Gastroesophageal sphincter (tissue), 4 donors: ENCODE measurements at regions not wholly inside any gene's neighbourhood (a gene's known extent, or its start where the extent isn't known, plus 50 kb on each side); places are given as distances from the start of the nearest gene placed in this dataset.
"Not testable (repeated sequence)": the region's sequence is repeated elsewhere in the genome, so short reads cannot be mapped to it uniquely, and the experiment has no call there.

Experiments
- ATAC-seq: fragments of 150-250 bp; one replicate; pipeline ENCODE4 v1.9.1; 2016; ENCODE audit warnings: mild to moderate bottlenecking, moderate library complexity
- H3K27ac ChIP-seq, 4 donors: fragments of 200-600 bp; sonication (generic) in 3 of 4; 1 replicate in 3 of 4; 2 replicates in 1 of 4; pipeline ENCODE4 v1.5.1; 2016 to 2019
- H3K27me3 ChIP-seq: fragments of 200-600 bp; sonication (generic); one replicate; pipeline ENCODE4 v1.5.1; 2019
- H3K36me3 ChIP-seq, 2 donors: fragments of 200-600 bp; sonication (generic); one replicate each; pipeline ENCODE4 v1.5.1; 2019; ENCODE audit warnings: control low read depth in 1 of 2
- H3K4me1 ChIP-seq, 3 donors: fragments of 200-600 bp; sonication (generic); 1 replicate in 2 of 3; 2 replicates in 1 of 3; pipeline ENCODE4 v1.5.1; 2016 to 2019; ENCODE audit warnings: control low read depth in 2 of 3
- H3K4me3 ChIP-seq, 2 donors: fragments of 200-600 bp; sonication (generic); one replicate each; pipeline ENCODE4 v1.5.1; 2019; ENCODE audit warnings: mild to moderate bottlenecking in 1 of 2, moderate library complexity in 1 of 2
- H3K9me3 ChIP-seq, 3 donors: fragments of 200-600 bp; sonication (generic); one replicate each; pipeline ENCODE4 v1.5.1; 2017 to 2019; ENCODE audit warnings: control low read depth in 2 of 3
- CTCF ChIP-seq, 4 experiments: fragments of 200-600 bp in 2 of 4; fragments of 450-650 bp in 2 of 4; sonication (generic) in 1 of 4; IDR thresholded peaks; one replicate each; pipeline ENCODE4 v1.5.1; 2017 to 2019; ENCODE audit warnings: antibody characterized with exemption in 4 of 4, mild to moderate bottlenecking in 2 of 4, moderate library complexity in 2 of 4
- EP300 ChIP-seq: sonication (generic); formaldehyde crosslinking; IDR thresholded peaks from one replicate; pipeline ENCODE4 v1.6.1; 2017; ENCODE audit warnings: antibody characterized with exemption, mild to moderate bottlenecking
- POLR2A ChIP-seq, 2 donors: fragments of 450-650 bp; IDR thresholded peaks; one replicate each; pipeline ENCODE4 v1.6.1; 2017; ENCODE audit warnings: antibody characterized with exemption in 2 of 2, mild to moderate bottlenecking in 2 of 2, moderate library complexity in 1 of 2
- POLR2AphosphoS5 ChIP-seq: sonication (generic); formaldehyde crosslinking; IDR thresholded peaks from one replicate; pipeline ENCODE4 v1.6.1; 2017; ENCODE audit warnings: antibody characterized with exemption
- WGBS, 2 donors: methylation state at CpG; one replicate each; pipeline ENCODE4 v1.1.5; 2018; ENCODE audit warnings: low coverage in 1 of 2; 5-methylcytosine and 5-hydroxymethylcytosine counted together

DNA sequence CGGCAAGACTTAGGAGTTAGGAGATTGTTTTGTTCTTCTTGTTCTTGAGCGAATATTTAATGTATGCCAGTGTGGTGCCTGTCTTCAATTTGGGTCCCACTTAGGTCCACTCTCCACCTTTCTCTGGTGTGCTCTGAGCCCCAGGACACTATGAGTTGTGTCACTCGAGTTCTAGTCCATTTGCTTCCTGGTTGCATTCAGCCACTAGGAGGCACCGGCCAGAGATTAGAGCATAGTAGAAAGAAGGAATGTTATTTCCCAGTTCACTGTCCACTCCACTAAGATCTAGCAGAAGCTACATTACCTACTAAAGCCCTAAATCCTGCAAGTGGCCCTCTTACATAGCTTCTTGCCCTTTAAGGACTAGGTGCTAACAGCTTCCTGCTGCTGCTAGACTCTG, 326.9 kb downstream of the NAF1 start:
- no peak overlapping the region for H3K4me3 ChIP-seq
- H3K27me3 ChIP-seq: no peaks in the 10 kb centered on the region
- no peak overlapping the region for H3K27ac ChIP-seq
- WGBS, 2 donors: 92 to 100% methylated on average over 2 of the region's 4 CpGs
- no peak for ATAC-seq
- no peaks in the 10 kb centered on the region for H3K4me1 ChIP-seq
- H3K9me3 ChIP-seq: no peaks in the 10 kb centered on the region
- TF ChIP-seq EP300 (no peak), POLR2AphosphoS5 (no peak), CTCF (IDR thresholded peaks at IDR 0.05) (no peak), POLR2A (IDR thresholded peaks at IDR 0.05) (no peak)
- no peaks in the 10 kb centered on the region for H3K36me3 ChIP-seq

GRCh38 chr4:162838671-162839070, 328.0 kb downstream of the NAF1 start:
- TF ChIP-seq POLR2A (IDR thresholded peaks at IDR 0.05) (no peak), POLR2AphosphoS5 (no peak), CTCF (IDR thresholded peaks at IDR 0.05) (no peak), EP300 (no peak)
- H3K4me3 ChIP-seq: no peak overlapping the region
- 93% methylated on average over 1 of the region's 1 CpG; no CpG with 5 or more reads in 1 of the 2 donors for WGBS, 2 donors
- no peaks in the 10 kb centered on the region for H3K9me3 ChIP-seq
- H3K27me3 ChIP-seq: no peaks in the 10 kb centered on the region
- H3K36me3 ChIP-seq: no peaks in the 10 kb centered on the region
- H3K4me1 ChIP-seq: no peaks in the 10 kb centered on the region
- H3K27ac ChIP-seq: no peak overlapping the region
- no peak for ATAC-seq

- 67 to 80% methylated on average over 1 of the region's 1 CpG for WGBS, 2 donors
- no peak for ATAC-seq
- no peaks in the 10 kb centered on the region for H3K9me3 ChIP-seq
Observed at GRCh38 chr4:162837679-162838078, 329.0 kb downstream of the NAF1 start.

GRCh38 chr4:162837241-162837640, 329.4 kb downstream of the NAF1 start:
- WGBS, 2 donors: 57 to 67% methylated on average over 1 of the region's 1 CpG
- no peak for ATAC-seq

More at GRCh38 chr4:162837679-162838078, 329.0 kb downstream of the NAF1 start:
- no peak overlapping the region for H3K4me3 ChIP-seq
- TF ChIP-seq CTCF (IDR thresholded peaks at IDR 0.05): no peak
- TF ChIP-seq EP300: no peak
- no peak for TF ChIP-seq POLR2A (IDR thresholded peaks at IDR 0.05)
- TF ChIP-seq POLR2AphosphoS5: no peak
- no peaks in the 10 kb centered on the region for H3K4me1 ChIP-seq
- H3K27me3 ChIP-seq: no peaks in the 10 kb centered on the region
- no peak overlapping the region for H3K27ac ChIP-seq
- no peaks in the 10 kb centered on the region for H3K36me3 ChIP-seq

GRCh38 chr4:162836773-162837172, 329.9 kb downstream of the NAF1 start:
- no peaks in the 10 kb centered on the region for H3K27me3 ChIP-seq
- WGBS, 2 donors: 64 to 77% methylated on average over 2 of the region's 2 CpGs
- H3K9me3 ChIP-seq: no peaks in the 10 kb centered on the region
- H3K4me3 ChIP-seq: no peak overlapping the region
- no peaks in the 10 kb centered on the region for H3K36me3 ChIP-seq
- no peak for ATAC-seq
- TF ChIP-seq POLR2A (IDR thresholded peaks at IDR 0.05) (no peak), EP300 (no peak), POLR2AphosphoS5 (no peak), CTCF (IDR thresholded peaks at IDR 0.05) (no peak)
- no peak overlapping the region for H3K27ac ChIP-seq
- no peaks in the 10 kb centered on the region for H3K4me1 ChIP-seq

More at GRCh38 chr4:162837241-162837640, 329.4 kb downstream of the NAF1 start:
- Histone ChIP-seq H3K4me3 (no peak overlapping the region), H3K27ac (no peak overlapping the region), H3K36me3 (no peaks in the 10 kb centered on the region), H3K9me3 (no peaks in the 10 kb centered on the region), H3K27me3 (no peaks in the 10 kb centered on the region), H3K4me1 (no peaks in the 10 kb centered on the region)
- TF ChIP-seq EP300 (no peak), POLR2AphosphoS5 (no peak), POLR2A (IDR thresholded peaks at IDR 0.05) (no peak)

DNA sequence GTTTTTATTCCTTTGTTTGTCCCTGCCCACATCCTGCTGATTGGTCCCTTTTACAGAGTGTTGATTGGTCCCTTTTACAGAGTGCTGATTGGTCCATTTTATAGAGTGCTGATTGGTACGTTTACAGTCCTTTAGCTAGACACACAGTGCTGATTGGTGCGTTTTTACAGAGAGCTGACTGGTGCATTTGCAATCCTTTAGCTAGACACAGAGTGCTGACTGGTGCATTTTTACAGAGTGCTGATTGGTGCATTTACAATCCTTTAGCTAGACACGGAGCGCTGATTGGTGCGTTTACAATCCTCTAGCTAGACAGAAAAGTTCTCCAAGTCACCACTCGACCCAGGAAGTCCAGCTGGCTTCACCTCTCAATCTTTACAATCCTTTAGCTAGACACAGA, 330.4 kb downstream of the NAF1 start:
- H3K9me3 ChIP-seq, H3K27ac ChIP-seq, H3K36me3 ChIP-seq, H3K27me3 ChIP-seq, H3K4me3 ChIP-seq, ATAC-seq, H3K4me1 ChIP-seq: not testable (repeated sequence)
- 80 to 88% methylated on average over 2 to 6 of the region's 6 CpGs for WGBS, 2 donors
